Head of caudate nucleus (tissue), 42 donors: ENCODE measurements at regions not wholly inside any gene's neighbourhood (a gene's known extent, or its start where the extent isn't known, plus 50 kb on each side); places are given as distances from the start of the nearest gene placed in this dataset.
"Not testable (repeated sequence)": the region's sequence is repeated elsewhere in the genome, so short reads cannot be mapped to it uniquely, and the experiment has no call there.

Experiments
- DNase-seq, 42 donors: peaks; one replicate each; pipeline versions ENCODE4 v3.0.0 to v3.0.0-alpha.2; 2020 to 2021; ENCODE audit warnings: mixed read lengths in 7 of 42
- intact Hi-C: fragments of 100-400 bp; cut with DNase I; formaldehyde crosslinking; loops from one replicate; pipeline ENCODE4 v1.15.0; 2022

- DNase-seq = no peak
- intact Hi-C loops = no loop called here
These were observed 139.7 kb downstream of the FBXO4 start for GRCh38 chr5:42064821-42065220.

GRCh38 chr5:42066131-42066530 lies 141.1 kb downstream of the FBXO4 start:
- DNase-seq = no peak
- intact Hi-C loops = no loop called here

- intact Hi-C loops = no loop called here
- no peak for DNase-seq
These were observed 149.3 kb downstream of the FBXO4 start for GRCh38 chr5:42074353-42074752.

GRCh38 chr5:42089705-42090104 lies 164.6 kb downstream of the FBXO4 start:
- intact Hi-C loops = no loop called here
- no peak for DNase-seq

- DNase-seq = no peak
- intact Hi-C loops = no loop called here
These were observed 165.1 kb downstream of the FBXO4 start for GRCh38 chr5:42090162-42090561.

- intact Hi-C loops, DNase-seq: not testable (repeated sequence)
These were observed 174.8 kb downstream of the FBXO4 start for GRCh38 chr5:42099846-42100245.

- DNase-seq = no peak
- intact Hi-C loops = no loop called here
These were observed 183.4 kb downstream of the FBXO4 start for GRCh38 chr5:42108468-42108867.

- intact Hi-C loops = no loop called here
These were observed 184.0 kb downstream of the FBXO4 start for GRCh38 chr5:42109006-42109572.

GRCh38 chr5:42115721-42116120 lies 190.6 kb downstream of the FBXO4 start:
- intact Hi-C loops, DNase-seq: not testable (repeated sequence)

More at GRCh38 chr5:42109006-42109572, 184.0 kb downstream of the FBXO4 start:
- DNase-seq = no peak

GRCh38 chr5:42120070-42120469 lies 195.0 kb downstream of the FBXO4 start:
- no peak for DNase-seq
- intact Hi-C loops = no loop called here

GRCh38 chr5:42121401-42121800 lies 196.3 kb downstream of the FBXO4 start:
- intact Hi-C loops = no loop called here
- DNase-seq = no peak

GRCh38 chr5:42131081-42131480 lies 206.0 kb downstream of the FBXO4 start:
- no peak for DNase-seq
- intact Hi-C loops = no loop called here

GRCh38 chr5:42143361-42143760 lies 218.3 kb downstream of the FBXO4 start:
- DNase-seq = no peak
- intact Hi-C loops = no loop called here

- intact Hi-C loops = no loop called here
- DNase-seq = no peak
These were observed 223.7 kb downstream of the FBXO4 start for GRCh38 chr5:42148813-42149212.

GRCh38 chr5:42157215-42157614 lies 232.1 kb downstream of the FBXO4 start:
- intact Hi-C loops = no loop called here
- no peak for DNase-seq

- DNase-seq = no peak
- intact Hi-C loops = no loop called here
These were observed 238.0 kb downstream of the FBXO4 start for GRCh38 chr5:42163083-42163482.

GRCh38 chr5:42168091-42168670 lies 243.1 kb downstream of the FBXO4 start:
- intact Hi-C loops = no loop called here
- DNase-seq = no peak

GRCh38 chr5:42176118-42176517 lies 247.1 kb upstream of the GHR start:
- intact Hi-C loops, DNase-seq: not testable (repeated sequence)

- DNase-seq, intact Hi-C loops: not testable (repeated sequence)
These were observed 243.4 kb upstream of the GHR start for GRCh38 chr5:42179843-42180242.

- no peak for DNase-seq
- intact Hi-C loops = no loop called here
These were observed 206.3 kb upstream of the GHR start for GRCh38 chr5:42216904-42217303.

- intact Hi-C loops = no loop called here
- no peak for DNase-seq
These were observed 205.4 kb upstream of the GHR start for GRCh38 chr5:42217791-42218190.
